C4-2B (cell line): ENCODE measurements at regions not wholly inside any gene's neighbourhood (a gene's known extent, or its start where the extent isn't known, plus 50 kb on each side); places are given as distances from the start of the nearest gene placed in this dataset.

Experiments
- ZFX ChIP-seq: fragments of 450-650 bp; IDR thresholded peaks from 2 replicates; pipeline ENCODE4 v1.6.1; 2017
- TF ChIP-seq, protein P1 (sequence below): fragments of 450-650 bp; conservative IDR thresholded peaks from 2 replicates; pipeline ENCODE4 v1.5.1; 2017; ENCODE audit warnings: mild to moderate bottlenecking

DNA sequence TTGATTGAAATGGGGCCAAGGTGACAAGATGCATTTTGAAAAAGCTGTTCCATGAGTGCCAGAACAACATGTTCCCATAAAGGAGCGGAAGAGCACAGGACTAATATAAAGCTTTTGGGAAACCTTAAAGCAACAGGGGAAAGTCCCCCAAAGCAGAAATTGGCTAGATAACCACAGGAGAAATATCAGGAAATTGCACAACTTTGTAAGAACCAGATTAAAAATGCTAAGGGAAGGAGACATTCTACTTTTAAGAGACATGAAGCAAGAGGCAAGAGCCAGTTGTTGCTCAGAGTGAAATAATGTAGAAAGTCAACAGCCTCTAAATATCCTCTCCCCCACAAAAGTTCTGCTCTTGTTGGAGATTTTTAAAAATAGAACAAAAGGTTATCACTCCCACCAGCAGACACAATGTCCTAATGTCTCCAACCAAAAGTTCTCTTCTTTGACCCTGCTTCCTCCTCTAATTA lies 85.2 kb upstream of the LNX1 start:
- TF ChIP-seq, protein P1, sequence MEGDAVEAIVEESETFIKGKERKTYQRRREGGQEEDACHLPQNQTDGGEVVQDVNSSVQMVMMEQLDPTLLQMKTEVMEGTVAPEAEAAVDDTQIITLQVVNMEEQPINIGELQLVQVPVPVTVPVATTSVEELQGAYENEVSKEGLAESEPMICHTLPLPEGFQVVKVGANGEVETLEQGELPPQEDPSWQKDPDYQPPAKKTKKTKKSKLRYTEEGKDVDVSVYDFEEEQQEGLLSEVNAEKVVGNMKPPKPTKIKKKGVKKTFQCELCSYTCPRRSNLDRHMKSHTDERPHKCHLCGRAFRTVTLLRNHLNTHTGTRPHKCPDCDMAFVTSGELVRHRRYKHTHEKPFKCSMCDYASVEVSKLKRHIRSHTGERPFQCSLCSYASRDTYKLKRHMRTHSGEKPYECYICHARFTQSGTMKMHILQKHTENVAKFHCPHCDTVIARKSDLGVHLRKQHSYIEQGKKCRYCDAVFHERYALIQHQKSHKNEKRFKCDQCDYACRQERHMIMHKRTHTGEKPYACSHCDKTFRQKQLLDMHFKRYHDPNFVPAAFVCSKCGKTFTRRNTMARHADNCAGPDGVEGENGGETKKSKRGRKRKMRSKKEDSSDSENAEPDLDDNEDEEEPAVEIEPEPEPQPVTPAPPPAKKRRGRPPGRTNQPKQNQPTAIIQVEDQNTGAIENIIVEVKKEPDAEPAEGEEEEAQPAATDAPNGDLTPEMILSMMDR = no peak
- TF ChIP-seq ZFX = no peak
